ENCODE measurements at regions not wholly inside any gene's neighbourhood (a gene's known extent, or its start where the extent isn't known, plus 50 kb on each side); places are given as distances from the start of the nearest gene placed in this dataset.

GRCh38 chr2:11096591-11096990 lies 58.7 kb upstream of the SLC66A3 start:
- TF ChIP-seq CTCF (IDR thresholded peaks at IDR 0.05): no peak
- no peak for TF ChIP-seq ZFX (IDR thresholded peaks at IDR 0.05; ENCODE audit: borderline replicate concordance)
